ENCODE measurements at regions not wholly inside any gene's neighbourhood (a gene's known extent, or its start where the extent isn't known, plus 50 kb on each side); places are given as distances from the start of the nearest gene placed in this dataset.

GRCh38 chr4:131001371-131001770 is 1905.4 kb downstream of the C4orf33 start:
- TF ChIP-seq CTCF (tag by site-specific recombination; IDR thresholded peaks at IDR 0.05) (no peak), SP3 (tag by site-specific recombination; IDR thresholded peaks at IDR 0.05) (no peak)

All from HEK293 (cell line).